GM21737 (cell line): ENCODE measurements at regions not wholly inside any gene's neighbourhood (a gene's known extent, or its start where the extent isn't known, plus 50 kb on each side); places are given as distances from the start of the nearest gene placed in this dataset.

Experiments
- ATAC-seq: cut with Tn5 transposase; IDR thresholded peaks from one replicate; pipeline ENCODE4 v1.9.1; 2021; ENCODE audit warnings: mild to moderate bottlenecking, moderate library complexity; ENCODE audit not compliant: unreplicated experiment

GRCh38 chr2:236887531-236887930 is 198.2 kb upstream of the COPS8 start:
- ATAC-seq = no peak

GRCh38 chr2:236887953-236888793 is 197.5 kb upstream of the COPS8 start:
- ATAC-seq = no peak

GRCh38 chr2:236888794-236889780 is 196.6 kb upstream of the COPS8 start:
- ATAC-seq = no peak

GRCh38 chr2:236889791-236890704 is 195.6 kb upstream of the COPS8 start:
- no peak for ATAC-seq

- no peak for ATAC-seq
These were observed 193.0 kb upstream of the COPS8 start for GRCh38 chr2:236892721-236893120.

- ATAC-seq = no peak
These were observed 190.9 kb upstream of the COPS8 start for GRCh38 chr2:236894791-236895190.

- no peak for ATAC-seq
These were observed 190.2 kb upstream of the COPS8 start for GRCh38 chr2:236895497-236895896.

- no peak for ATAC-seq
These were observed 189.0 kb upstream of the COPS8 start for GRCh38 chr2:236896688-236897087.

GRCh38 chr2:236899146-236899545 is 186.5 kb upstream of the COPS8 start:
- ATAC-seq = no peak

- ATAC-seq = no peak
These were observed 185.6 kb upstream of the COPS8 start for GRCh38 chr2:236899950-236900640.

- no peak for ATAC-seq
These were observed 183.7 kb upstream of the COPS8 start for GRCh38 chr2:236901956-236902355.

GRCh38 chr2:236903978-236904377 is 181.7 kb upstream of the COPS8 start:
- no peak for ATAC-seq

- ATAC-seq = no peak
These were observed 181.1 kb upstream of the COPS8 start for GRCh38 chr2:236904389-236905263.

GRCh38 chr2:236905976-236906375 is 179.7 kb upstream of the COPS8 start:
- no peak for ATAC-seq

GRCh38 chr2:236908439-236909192 is 177.1 kb upstream of the COPS8 start:
- no peak for ATAC-seq

- ATAC-seq = no peak
These were observed 176.5 kb upstream of the COPS8 start for GRCh38 chr2:236909193-236909504.

GRCh38 chr2:236909802-236910201 is 175.9 kb upstream of the COPS8 start:
- ATAC-seq = no peak

- ATAC-seq = no peak
These were observed 174.8 kb upstream of the COPS8 start for GRCh38 chr2:236910781-236911495.
